ENCODE measurements at regions not wholly inside any gene's neighbourhood (a gene's known extent, or its start where the extent isn't known, plus 50 kb on each side); places are given as distances from the start of the nearest gene placed in this dataset.

GRCh38 chr14:58777541-58777979, 139.8 kb downstream of the DACT1 start:
- TF ChIP-seq, protein P1, sequence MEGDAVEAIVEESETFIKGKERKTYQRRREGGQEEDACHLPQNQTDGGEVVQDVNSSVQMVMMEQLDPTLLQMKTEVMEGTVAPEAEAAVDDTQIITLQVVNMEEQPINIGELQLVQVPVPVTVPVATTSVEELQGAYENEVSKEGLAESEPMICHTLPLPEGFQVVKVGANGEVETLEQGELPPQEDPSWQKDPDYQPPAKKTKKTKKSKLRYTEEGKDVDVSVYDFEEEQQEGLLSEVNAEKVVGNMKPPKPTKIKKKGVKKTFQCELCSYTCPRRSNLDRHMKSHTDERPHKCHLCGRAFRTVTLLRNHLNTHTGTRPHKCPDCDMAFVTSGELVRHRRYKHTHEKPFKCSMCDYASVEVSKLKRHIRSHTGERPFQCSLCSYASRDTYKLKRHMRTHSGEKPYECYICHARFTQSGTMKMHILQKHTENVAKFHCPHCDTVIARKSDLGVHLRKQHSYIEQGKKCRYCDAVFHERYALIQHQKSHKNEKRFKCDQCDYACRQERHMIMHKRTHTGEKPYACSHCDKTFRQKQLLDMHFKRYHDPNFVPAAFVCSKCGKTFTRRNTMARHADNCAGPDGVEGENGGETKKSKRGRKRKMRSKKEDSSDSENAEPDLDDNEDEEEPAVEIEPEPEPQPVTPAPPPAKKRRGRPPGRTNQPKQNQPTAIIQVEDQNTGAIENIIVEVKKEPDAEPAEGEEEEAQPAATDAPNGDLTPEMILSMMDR (IDR thresholded peaks at IDR 0.05), result no peak
- TF ChIP-seq POLR2A (IDR thresholded peaks at IDR 0.05), result no peak
